ENCODE measurements at regions not wholly inside any gene's neighbourhood (a gene's known extent, or its start where the extent isn't known, plus 50 kb on each side); places are given as distances from the start of the nearest gene placed in this dataset.
"Not testable (repeated sequence)": the region's sequence is repeated elsewhere in the genome, so short reads cannot be mapped to it uniquely, and the experiment has no call there.

DNA sequence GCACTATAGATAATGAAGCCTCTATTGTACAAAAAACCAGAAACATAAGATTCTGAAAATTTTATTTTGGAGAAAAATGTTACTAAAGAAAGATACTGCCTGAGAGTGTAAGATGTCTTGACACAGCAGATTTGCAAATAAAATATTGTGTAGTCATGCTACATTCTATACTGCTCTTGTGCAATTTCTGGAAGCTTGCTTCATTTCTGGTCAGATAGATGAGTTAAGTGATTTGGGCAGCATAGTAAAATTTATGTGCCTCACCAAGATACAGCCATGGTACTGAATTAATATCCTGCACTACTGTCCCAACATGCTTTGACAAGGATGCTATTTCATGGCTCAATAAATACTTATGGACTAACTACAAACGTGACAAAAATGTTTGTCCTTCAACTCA, 55.1 kb upstream of the STARD13 start:
- DNase-seq: no peak

DNA sequence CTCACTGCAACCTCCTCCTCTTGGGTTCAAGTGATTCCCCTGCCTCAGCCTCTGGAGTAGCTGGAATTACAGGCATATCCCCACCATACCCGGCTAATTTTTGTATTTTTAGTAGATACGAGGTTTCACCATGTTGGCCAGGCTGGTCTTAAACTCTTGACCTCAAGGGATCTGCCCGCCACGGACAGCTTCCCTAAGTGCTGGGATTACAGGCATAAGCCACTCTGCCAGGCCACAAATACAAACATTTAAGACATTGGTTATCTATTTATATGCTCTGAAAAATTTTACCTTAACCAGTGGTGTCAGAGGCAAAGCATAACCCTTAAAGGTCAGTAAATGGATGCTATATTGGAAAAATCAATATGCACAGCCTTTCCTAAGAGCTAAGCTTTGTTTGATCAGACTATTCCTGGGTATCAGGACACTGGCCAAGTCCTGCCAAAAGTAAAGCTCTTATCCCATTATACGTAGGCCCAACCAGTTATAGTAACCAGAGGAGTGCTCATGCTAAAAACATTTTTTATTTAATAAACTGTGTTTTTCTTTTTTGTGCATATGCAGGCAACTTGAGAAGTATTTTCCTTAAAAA, 56.4 kb upstream of the STARD13 start:
- no peak for DNase-seq

DNA sequence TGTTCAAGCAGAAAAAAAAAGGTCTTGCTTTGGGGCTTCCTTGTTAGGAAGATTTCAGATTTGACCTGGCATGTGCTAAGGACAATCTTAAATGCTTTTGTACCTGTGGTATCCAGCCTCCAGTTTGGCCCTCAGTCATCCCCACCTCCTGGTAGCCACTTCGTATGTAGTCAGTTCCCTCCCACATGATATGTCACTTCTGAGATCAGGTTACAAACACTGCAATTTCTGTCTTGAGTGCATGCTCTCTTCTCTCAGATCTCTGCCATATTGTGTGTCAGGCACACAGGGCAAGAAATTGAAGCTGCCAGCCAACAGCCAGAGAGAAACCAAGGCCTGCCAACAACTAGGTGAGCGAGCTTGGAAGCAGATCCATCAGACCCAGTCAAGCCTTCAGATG, 60.3 kb upstream of the STARD13 start:
- no peak for DNase-seq

DNA sequence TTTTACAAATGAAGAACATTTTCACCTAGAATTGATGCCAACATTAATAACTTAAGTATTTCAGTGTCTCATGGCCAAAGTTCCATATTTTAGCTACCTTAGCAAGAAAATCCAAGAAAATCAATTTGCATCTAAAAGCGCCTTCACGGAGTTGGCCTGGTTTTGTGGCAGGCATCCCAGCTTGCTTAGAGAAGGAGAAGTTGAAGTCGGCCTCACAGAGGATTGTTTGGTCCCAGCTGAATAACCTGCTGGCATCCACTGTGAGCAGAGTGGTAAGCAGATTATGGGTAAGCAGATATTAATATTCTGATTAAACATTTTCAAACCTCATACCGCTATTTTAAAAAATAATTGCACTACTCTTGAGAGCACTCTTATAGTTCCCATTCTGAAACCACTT, 62.3 kb upstream of the STARD13 start:
- DNase-seq: no peak

- no peak for DNase-seq
Observed at GRCh38 chr13:33348366-33348765, 62.8 kb upstream of the STARD13 start.

GRCh38 chr13:33349288-33349985, 63.9 kb upstream of the STARD13 start:
- DNase-seq: no peak

GRCh38 chr13:33349986-33350826, 64.7 kb upstream of the STARD13 start:
- DNase-seq: no peak

DNA sequence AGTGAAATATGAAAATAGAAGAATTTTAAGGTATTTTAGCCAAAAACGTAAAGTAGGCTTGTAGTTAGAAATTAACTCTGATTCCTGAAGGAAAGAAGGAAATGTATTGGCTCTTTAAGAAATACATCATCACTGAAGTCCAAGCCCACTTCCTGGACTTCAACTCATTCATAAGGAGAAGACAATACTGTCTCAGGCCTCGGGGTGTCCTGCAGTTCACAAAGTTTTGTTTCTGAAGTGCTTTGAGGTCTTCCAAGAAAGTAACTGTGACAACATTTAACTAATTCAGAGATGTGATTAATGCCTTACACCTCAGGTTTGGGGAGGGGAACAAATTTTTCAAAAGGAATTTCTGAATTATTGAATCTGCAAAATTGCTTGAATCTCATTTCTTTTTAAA, 65.8 kb upstream of the STARD13 start:
- no peak for DNase-seq

GRCh38 chr13:33352041-33352440, 66.5 kb upstream of the STARD13 start:
- DNase-seq: no peak

DNA sequence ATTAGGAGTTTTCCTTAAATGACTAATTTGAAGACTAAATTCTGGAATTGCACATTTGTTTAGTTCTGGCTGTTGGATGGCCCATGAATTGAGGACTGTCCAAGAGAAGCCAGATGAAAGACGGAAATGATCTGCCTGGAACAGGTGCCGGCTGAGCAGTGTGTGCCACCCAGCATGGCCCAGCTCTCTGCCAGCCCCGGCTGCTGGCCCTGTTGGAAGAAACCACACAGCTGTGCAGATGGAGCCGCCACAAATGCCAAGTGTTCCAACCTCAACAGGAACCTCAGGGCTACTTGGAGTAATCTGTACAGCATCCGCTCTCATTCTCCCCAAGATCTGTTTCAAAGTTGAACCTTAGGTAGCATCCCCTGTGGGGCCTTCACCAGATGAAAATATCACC, 67.0 kb upstream of the STARD13 start:
- no peak for DNase-seq

DNA sequence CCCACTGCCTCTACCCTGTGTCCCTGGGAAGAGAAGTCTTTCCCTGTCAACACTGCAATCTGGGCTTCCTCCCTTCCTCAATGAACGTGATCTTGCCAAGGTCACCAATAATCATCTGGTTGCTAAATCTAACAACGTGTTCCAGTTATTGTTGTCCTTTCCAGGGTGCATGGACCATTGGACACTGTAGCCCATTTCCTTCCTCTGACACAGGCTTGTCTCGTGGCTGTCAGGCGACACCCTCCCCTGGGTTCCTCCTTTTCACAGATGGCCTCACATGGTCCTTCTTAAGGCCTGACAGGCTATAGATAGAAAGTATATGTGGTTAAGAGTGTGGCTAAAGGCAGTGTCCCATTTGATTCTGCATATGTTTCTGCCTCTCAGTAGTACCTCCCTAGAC, 67.7 kb upstream of the STARD13 start:
- no peak for DNase-seq

- no peak for DNase-seq
Observed at GRCh38 chr13:33353646-33354045, 68.1 kb upstream of the STARD13 start.

DNA sequence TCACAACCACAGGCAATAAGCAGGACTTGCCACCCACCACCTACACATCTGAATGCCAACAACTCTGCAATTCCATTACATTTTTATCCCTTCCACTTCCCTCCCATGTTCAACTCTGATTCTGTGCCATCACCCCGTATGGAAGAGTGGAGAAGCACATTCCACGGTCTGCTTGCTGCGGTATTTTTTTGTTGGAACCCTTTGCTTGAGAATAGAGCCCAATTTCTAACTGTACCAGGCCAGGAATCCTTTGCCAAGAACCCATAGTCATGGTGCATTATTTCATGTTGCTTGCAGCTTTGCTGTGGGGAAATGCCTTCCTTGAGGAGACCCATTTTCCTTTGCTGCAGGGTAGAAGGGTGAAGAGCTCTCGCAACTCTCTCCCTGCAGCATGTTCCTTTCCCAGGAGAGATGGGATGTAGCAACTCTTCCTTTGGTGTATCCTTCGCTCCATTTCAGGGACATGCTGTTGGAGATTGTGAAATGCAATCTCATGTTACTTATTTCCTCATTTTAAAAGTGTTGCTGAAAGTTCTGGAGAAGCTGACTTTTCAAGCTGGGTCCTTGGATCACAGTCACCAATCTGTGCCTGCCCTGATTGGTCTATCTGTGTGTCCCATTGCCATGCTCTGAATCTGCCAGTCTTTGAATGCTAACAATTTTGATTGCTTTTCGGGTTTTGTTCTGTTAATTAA, 69.8 kb upstream of the STARD13 start:
- no peak for DNase-seq

GRCh38 chr13:33358076-33358475, 72.5 kb upstream of the STARD13 start:
- not testable (repeated sequence) for DNase-seq

- no peak for DNase-seq
Observed at GRCh38 chr13:33362986-33363727, 77.6 kb upstream of the STARD13 start.

DNA sequence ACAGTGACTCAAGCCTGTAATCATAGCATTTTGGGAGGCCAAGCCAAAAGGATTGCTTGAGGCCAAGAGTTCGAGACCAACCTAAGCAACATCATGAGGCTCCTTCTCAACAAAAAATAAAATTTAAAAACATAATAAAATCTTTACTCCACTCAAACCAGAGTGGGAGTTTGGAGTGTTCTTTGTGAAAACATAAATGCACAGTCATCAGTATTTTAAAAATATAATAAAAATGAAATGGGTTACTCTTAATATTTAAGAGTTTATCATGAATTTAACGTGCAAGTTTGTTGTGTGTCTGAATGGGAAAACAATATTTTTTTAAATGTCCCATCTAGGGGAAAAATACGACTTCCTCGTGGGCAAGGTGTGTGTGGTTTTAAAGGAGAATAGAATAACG, 78.6 kb upstream of the STARD13 start:
- DNase-seq: no peak

GRCh38 chr13:33366469-33367062, 81.0 kb upstream of the STARD13 start:
- no peak for DNase-seq

GRCh38 chr13:33367171-33367895, 81.8 kb upstream of the STARD13 start:
- DNase-seq: no peak

- DNase-seq: no peak
Observed at GRCh38 chr13:33367926-33368325, 82.4 kb upstream of the STARD13 start.

DNA sequence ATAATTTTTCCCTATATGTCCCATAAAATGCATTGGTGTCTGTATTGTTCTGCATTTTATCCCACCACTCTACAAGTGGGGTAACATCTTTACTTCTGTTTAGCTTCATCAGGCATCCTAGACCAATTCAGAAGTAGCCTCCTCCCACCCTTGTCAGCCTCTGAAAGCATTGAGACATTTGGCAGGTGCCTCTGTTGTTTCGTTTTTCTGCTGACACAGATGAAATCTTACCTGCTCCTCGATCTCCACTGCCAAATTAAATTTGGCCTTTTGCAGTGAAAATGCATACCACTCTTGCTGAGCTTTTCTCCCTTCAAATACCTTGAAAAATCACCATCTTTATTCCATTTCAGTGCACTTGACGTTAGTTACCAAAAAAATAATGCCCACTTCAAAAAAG, 83.5 kb upstream of the STARD13 start:
- no peak for DNase-seq

GRCh38 chr13:33372251-33372919, 86.8 kb upstream of the STARD13 start:
- no peak for DNase-seq
